Mesenteric fat pad (tissue), 1 donor: ENCODE measurements at regions not wholly inside any gene's neighbourhood (a gene's known extent, or its start where the extent isn't known, plus 50 kb on each side); places are given as distances from the start of the nearest gene placed in this dataset.

ENCODE experiments used
- DNase-seq: peaks from one replicate; pipeline ENCODE4 v3.0.0-alpha.2; 2020; ENCODE audit warnings: low spot score
- donor health status: DM: yes; HTN: yes; CAD: no.

DNA sequence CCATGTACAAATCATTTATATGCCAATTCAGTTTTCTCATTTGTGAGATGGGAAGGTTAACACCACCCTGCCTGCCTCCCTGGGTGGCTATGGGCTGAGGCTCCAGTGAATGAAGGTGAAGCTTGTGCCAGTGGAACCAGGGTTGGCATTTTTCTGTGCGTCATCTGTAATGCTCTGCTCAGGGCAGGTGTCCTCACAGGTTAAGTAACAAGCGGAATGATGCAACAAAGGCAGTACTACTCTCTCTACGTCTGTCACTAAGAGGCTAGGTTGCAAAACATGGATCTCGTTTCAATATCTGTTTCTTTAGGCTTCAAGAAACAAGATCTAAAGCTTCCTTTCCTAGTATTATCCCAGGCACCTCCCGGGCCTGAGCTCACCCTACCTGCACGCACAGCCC, 67.0 kb upstream of the ZNF648 start:
- DNase-seq, result no peak

DNA sequence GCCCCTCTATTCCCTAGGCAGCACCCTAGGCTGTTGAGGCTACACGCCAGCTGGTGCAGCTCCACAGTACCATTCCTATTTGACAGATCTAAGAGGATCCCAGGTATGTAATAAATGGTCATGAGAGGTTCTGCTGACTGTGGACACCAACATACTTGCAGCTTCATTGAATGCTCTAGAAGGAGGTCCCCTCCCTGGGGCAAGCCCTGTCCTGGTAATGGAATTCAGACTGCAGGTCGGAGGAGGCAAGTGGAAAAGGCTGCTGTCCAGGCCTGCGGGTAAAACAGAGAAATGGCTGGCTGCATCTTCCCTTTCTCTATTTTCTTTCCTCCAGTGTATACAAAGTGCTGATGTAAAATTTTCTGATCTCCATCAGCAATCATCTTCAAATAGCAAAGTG, 66.1 kb upstream of the ZNF648 start:
- no peak for DNase-seq

- no peak for DNase-seq
These were observed 64.8 kb upstream of the ZNF648 start for GRCh38 chr1:182126272-182126800.

- no peak for DNase-seq
These were observed 61.4 kb upstream of the ZNF648 start for GRCh38 chr1:182122913-182123260.

DNA sequence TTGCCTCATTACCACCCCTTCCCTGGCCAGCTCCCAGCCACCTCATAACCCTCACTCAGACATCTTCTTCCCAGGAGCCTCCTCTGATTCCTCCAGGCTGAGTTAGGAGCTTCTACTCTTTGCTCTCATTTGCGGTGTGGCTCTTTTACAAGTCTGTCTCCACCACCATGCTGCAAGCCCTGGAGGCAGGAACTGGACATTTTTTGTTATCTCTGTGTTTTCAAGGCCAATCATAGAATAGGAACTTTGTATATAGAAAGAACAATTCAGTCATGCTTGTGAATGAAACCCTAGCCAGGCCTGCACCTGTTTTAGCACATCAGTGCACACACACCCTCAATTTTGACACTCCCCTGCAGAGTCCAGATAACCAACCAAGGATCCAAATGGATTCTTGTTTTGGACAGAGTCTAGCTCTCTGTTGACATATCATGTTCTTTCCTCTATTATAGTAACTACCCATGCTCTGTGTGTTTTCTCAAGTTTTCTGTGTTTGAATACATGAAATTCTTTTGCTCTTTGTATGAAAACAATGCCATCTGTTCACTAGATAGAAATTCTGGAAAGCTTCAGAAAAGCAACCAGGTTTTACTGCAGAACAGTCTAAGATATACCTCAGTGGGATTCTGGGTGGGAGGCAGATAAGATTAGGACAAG, 60.9 kb upstream of the ZNF648 start:
- no peak for DNase-seq

DNA sequence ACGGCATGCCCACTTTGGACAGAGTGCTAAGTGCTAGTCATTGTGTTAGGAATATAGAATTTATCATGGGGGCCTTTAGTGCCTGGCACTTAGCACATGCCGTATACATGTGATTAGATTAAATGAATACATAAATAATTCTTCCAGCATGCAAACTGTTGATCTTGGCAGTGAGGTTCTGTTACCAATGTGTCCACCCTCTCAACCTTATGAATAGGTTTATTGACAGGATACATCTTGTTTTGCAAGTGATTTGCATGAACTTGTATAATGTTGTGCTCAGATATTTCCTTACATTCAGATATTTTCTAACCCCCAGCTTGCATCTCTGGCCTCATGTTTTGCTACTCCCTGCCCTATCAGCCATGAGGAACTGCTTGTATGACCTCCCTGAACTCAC, 60.3 kb upstream of the ZNF648 start:
- DNase-seq, result no peak

GRCh38 chr1:182120411-182121258, 59.1 kb upstream of the ZNF648 start:
- DNase-seq, result no peak

GRCh38 chr1:182119631-182120030, 58.1 kb upstream of the ZNF648 start:
- no peak for DNase-seq

GRCh38 chr1:182118851-182119250, 57.3 kb upstream of the ZNF648 start:
- DNase-seq, result no peak

DNA sequence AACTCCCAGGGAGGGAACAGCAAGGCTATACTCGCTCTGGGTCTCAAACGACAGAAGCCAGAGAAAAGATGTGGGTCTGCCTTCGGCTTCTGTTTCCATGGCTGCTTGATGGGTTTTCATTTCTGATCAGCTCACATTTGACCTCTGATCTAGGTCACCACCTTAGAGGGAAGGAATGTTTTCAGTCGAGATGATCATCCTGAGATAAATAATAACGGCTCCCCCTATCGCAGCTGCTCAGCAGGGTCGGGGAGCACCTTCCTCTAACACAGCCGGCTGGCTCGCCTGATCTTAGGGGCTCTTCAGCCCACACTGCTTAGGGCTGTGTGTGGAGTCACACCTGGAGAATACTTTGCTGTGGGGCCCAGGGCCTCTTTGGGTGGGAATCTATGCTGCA, 53.1 kb upstream of the ZNF648 start:
- no peak for DNase-seq

DNA sequence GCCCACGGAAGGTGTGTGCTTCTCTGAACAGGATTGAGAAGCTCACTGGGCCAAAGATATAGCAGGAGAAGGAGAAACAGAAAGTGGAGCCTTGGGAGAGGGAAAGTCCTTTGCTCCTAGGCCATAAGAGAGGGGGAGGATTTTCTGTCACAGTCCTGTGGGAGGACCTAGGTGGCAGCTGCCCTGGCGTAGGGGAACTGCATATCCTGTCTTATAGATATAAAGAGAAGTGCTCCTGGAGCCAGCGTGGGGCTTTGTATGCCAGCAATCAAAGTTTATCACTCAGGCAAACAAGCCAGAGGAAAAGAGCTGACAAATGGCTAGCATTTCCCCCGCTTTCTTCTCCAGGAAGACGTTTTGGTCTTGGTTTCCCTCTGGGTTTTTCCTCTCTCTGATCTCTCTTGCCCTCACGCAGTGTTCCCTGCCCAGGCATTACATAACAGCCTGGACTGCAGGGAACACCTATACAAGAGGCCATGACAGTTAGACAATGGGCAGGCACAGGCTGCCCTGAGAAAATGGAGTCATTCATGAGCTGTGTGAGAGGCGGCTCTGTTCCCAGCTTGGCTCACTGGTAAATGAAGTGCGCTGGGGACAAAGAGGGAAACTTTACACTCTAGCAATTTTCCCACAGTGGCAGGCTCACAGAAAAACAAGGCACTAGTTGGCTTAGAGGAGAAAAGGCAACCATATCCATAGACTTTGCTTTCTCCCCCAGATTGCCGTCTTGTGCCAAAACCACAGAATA, 52.5 kb upstream of the ZNF648 start:
- no peak for DNase-seq

- no peak for DNase-seq
These were observed 50.0 kb upstream of the ZNF648 start for GRCh38 chr1:182111496-182111895.
